Fibroblast of skin of scalp (primary cell): ENCODE measurements at regions not wholly inside any gene's neighbourhood (a gene's known extent, or its start where the extent isn't known, plus 50 kb on each side); places are given as distances from the start of the nearest gene placed in this dataset.
"Not testable (repeated sequence)": the region's sequence is repeated elsewhere in the genome, so short reads cannot be mapped to it uniquely, and the experiment has no call there.

ENCODE experiments used
- DNase-seq: peaks from one replicate; pipeline ENCODE4 v3.0.0-alpha.2; 2013

DNA sequence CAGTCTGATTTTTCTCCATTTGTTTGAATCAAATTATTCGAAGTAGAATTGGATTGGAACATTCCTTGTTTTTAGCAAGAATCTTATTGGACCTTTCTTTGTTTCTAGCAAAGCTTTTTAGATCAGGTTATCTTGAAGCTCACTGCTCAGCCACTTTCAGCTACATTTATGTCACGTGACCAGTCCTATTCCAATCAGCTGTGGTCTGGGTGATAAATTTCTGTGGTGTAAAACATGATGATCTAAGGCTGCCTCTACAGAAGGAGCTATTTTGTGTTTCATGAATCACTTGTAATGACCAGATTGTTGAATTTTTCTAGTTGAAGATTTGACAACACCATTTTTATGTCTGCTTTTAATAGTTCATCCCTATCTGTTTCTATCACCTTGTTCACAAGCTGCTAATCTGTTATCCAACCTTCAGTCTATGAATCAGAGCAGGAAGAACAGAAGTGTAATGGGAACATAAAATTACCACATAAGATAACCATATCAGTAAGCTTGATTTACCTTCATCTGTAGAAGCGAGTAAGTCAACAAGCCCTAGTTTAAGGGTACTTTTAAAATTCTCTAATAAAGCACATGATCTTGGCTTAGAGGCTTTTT, 101.0 kb upstream of the MAP3K7 start:
- no peak for DNase-seq

DNA sequence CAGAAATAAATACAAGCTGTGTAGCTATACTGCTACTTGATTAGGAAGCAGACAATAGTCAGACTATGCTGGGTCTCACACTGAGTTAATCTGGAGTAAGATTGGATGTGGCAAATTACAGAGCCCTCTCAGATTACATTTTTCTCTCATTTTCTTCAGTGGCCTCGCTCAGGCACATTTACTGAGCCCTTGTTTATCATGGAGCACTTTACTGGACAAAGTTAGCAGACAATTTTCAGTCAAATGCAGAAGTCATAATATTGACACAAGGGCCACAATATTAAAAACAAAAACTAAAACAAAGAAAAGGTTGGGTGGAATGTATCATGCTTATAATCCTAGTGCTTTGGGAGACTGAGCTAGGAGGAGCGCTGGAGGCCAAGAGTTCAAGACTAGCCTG, 95.0 kb upstream of the MAP3K7 start:
- DNase-seq, result no peak

DNA sequence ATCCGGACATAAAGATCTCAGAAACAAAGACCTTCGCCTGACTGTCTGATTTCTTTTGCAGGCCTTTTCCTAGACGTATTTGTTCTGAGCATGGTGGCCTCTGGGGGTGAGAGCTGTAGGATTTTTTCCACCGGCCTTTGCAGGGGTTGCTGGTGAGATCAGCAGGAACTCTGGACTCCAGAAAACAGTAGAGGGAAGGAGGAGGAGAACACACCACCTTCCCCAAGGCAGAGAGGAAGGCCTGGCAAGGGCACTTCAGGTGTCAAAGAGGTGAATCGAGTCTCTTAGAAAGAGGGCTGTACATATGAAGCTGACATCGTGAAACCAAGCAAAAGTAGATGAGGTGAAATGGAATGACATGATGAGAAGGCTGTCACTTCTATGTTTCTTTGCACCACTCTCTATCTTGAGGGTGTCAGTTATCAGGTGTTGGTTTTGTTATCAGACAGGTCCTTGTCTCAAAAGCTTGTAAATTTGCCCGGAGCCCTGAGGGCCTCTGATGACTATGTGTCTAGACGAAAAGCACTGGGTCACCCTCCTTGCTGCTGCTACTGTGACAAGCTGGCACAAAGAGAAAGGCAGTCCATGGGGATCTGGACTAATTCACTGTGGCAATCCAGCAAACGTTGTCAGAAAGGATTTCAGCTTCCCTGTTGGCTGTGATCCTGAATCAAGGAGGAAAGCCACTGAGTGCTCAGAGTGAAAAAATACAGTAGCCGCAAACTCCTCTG, 91.3 kb upstream of the MAP3K7 start:
- DNase-seq, result no peak

DNA sequence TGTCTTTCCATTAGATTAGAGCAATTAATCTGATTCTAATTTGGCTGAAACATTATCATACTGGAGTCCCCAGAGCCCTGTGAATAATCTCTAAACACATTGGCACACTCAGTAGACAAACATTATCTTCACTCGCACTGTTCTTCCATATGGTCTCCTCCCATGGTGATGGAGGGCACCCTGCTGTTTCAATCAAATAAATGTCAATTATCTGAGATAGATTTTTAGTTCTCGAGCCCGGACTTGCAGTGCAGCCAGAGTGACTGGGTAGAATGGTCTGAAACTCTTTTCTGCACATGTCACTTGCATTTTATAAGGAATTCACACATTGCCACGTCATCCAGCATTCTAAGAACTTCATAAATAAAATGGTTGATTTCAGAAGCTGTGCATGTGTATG, 90.6 kb upstream of the MAP3K7 start:
- peak; percentile 1 for DNase-seq

DNA sequence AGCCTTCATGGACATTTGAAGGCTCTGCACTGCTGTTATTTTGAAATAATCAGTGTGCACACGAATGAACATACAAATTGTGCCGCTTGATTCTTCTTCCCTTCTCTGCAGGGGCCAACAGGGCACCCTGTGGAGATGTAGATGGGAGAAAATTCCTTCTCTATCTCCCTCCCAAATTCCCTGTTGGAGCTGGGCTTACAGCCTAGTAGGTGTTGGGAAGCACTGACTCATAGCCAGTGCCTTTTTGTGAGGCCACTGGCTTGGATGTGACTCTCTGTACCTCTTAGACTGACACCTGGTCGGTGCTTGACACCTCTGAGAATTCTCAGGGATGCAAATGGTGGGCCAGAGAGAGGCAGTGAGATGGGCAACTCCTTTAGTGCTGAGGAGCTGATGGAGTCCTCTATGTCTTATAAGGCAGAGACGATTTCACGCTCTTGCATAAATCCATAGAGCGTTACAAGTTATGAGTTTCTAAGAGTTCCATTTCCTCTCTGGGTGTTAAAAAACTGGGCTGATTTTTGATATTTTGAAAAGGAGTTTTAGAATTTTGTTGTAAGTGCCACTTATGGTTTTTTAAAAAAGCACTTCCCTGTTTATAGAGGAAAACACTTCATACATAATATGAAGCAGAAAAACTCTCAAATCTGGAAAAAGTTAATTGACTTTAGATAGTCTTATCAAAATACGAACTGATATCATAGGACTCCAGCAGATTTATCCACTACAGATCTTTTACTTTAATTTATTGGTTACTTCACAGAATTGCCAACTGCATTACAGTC, 89.8 kb upstream of the MAP3K7 start:
- DNase-seq, result no peak

DNA sequence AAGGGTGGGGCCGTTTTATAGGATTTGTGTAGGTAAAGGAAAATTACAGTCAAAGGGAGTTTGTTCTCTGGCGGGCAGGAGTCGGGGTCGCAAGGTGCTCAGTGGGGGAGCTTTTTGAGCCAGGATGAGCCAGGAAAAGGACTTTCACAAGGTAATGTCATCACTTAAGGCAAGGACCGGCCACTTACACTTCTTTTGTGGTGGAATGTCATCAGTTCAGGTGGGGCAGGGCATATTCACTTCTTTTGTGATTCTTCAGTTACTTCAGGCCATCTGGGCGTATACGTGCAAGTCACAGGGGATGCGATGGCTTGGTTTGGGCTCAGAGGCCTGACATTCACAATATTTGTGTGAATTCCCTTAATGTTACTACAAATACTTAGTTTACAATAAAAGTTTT, 88.2 kb upstream of the MAP3K7 start:
- not testable (repeated sequence) for DNase-seq

DNA sequence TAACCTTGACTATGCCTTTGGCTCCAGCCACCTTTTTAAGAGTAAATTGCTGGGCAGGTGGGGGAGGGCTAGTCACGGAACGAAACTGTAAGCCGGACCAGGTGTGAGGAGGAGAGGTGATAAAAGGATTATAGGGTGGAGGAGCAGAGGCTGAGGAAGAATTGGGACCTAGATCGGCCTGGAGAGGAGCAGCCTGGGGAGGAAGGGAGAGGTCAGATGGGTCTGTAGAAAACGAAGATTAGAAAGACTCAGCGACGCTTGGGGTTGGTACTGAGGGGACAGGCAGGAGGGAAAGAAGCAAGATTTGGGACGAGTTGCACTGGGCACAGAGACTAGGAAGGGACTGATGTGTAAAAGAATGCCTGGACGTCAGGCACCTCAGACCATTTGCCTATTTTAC, 87.2 kb upstream of the MAP3K7 start:
- DNase-seq, result not testable (repeated sequence)

DNA sequence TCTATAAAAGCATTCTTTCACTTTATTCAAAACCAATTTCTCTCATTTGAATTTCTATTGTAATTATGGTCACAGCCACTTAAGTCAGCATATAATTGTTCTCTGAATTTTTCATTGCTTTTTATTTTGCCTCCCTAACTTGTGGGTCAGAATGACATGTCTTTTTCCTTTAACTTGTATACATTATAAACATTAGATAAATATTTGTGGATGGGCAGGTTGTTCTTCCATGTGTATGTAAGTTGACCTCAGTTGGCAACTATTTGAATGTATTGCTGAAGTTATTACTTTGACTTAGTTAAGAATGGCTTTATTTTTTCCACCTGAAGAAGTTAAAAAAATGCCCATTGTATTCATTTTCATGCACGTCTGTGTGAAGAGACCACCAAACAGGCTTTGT, 83.0 kb upstream of the MAP3K7 start:
- DNase-seq, result no peak

DNA sequence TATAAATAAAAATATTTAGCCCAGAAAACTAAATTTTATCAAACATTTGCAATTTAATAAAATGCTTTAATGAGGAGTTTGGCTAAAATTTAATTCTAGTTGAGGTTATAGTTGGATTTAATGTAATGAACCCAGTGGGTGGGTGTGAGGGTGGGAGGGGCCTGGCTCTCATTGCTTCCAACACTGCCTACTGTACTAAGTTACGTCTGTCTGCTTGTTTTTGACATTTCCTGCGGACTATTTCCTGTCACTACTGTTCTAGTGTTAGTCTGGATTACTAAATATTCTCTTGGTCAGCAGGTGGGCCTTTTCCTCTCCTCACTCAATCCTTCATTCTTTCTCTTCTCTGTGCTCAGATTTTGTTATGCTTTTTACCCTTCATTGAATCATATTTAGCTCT, 82.5 kb upstream of the MAP3K7 start:
- no peak for DNase-seq

DNA sequence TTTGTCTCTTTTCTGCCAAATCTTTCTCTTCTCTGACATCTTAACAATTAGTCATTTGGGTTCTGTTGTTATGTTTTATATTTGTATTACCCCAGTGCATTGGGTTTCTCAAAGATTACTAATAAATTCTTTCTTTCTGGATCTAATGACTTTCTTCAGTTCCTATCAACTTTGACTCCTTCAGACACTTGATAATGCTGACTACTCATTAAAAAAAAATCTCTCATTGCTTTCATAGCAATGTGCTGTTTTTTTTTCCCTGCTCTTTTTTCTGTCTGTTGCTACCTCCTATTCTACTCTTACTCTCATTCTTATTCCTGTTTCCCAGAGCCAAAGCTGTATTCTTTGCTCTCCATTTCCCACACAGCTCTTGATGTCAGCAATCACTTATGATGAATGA, 81.3 kb upstream of the MAP3K7 start:
- no peak for DNase-seq

DNA sequence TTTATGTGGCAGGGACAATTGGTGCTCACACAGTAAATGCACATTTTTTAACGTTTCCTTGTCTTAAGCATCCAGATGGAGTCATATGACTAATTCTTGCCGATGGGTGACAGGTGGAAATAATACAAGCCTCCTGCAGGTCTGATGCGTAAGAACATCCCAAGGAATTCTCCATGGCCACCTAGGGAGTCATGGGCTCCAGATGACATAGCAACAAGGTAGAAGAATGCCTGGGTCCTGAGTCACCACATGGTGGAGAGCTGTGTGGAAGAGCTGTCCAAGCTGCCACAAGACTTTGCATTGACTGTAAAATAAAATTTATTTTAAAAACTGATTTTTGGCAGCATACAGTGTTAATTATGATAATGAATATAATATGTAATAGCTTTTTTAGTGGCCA, 77.0 kb upstream of the MAP3K7 start:
- no peak for DNase-seq

DNA sequence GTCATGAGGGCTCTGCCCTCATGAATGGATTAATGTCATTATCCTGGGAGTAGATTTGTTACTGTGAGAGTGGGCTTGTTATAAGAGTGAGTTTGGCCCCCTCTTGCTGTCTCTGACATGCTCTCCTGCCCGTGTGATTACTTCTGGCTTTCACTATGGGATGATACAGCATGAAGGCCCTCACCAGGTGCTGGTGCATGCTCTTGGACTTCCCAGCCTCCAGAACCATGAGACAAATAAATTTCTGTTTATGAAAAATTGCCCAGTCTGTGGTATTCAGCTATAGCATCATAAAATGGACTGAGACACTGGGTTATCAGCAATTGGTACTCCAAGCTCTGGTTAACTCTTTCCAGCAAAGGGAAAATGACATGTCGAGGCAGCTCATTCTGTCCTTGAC, 76.2 kb upstream of the MAP3K7 start:
- DNase-seq, result no peak

DNA sequence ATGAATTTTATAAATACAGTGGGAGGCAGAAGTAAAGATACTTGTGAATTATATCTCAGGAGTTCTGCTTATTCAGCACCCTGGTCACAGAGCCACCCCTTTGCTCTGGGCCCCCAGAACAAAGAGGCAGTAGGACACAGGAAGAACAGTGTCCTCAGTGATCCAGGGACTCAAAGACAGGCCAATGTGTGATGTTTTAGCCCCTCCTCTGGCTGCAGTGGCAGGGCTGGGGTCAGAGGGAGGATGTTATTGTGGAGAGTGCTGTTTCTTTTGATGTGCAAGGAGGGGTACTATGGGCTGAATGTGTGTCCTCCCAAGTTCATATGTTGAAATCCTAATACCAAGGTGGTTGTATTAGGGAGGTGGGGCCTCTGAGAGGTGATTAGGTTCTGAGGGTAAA, 74.1 kb upstream of the MAP3K7 start:
- no peak for DNase-seq

DNA sequence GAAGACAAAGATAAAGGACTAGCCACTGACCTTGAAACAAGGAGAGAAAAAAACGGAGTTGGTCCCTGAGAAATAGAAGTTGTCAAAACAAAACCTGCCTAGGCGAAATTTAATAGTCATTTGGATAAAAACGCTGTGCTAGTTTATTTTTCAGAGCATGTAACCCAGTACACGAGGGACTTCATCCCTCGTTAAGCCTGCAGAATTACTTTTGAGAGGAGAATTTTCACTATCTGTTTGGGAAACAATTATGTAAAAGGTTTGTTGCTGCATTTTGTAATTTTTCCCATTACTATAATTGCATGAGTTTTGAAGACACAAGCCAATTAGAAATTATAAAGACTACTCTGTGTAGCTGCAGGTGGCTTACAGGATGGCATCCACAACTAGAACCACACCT, 71.6 kb upstream of the MAP3K7 start:
- no peak for DNase-seq

DNA sequence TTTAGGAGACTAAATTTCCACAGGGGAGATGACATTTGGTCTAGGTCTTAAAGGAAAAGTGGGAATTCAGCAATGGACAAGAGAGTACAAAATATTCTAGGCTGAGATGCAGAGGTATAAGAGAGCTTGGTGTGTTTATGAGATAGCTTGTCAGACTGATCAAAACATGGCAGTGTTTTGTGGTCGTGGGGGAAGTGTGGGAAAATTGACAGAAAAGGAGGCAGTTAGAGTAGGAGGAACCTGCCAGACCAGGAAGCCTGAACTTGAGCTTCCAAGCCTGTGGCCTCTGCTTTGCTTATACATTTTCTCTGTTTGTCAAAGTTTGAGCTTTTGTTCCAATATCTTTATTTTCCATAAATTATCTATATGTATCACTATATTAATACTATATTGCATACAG, 69.5 kb upstream of the MAP3K7 start:
- DNase-seq, result no peak

DNA sequence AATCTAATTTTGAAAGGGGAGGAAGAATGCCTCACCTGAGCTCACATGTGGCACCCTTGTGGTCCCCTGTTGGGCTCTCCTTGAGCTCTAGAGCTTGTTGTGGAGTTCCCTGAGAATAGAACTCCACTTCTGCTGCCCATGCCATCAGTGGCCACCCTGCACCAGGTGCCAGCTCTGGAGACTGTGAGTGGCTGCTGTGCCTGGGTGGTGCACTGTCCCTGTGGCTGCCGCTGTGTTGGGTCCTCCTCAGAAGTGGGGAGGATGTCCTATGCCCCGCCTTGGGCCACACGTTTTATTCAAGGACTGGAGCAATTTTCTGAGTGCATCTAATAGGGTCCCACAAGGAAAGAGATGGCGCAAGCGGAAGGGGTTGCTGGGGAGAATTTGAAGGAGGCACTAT, 67.9 kb upstream of the MAP3K7 start:
- no peak for DNase-seq

DNA sequence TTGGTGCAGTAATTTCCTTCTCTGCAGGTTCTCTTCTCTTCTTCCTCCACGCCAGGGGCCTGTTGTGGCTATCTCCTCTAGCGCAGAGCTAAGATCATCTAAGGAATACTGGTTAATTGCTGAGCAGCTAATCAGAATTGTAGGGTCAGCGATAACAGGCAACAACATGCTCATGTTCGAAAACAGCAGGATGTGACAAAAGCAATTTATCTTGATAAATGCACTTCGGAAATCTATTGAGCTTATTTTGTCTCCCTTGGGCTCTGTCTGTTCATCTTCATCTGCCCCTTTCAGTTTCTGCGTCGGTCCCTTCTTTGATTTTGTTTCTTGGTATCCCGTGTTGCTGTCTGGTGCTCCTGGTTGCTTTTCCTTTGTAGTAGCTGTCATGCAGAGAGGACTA, 67.3 kb upstream of the MAP3K7 start:
- no peak for DNase-seq

DNA sequence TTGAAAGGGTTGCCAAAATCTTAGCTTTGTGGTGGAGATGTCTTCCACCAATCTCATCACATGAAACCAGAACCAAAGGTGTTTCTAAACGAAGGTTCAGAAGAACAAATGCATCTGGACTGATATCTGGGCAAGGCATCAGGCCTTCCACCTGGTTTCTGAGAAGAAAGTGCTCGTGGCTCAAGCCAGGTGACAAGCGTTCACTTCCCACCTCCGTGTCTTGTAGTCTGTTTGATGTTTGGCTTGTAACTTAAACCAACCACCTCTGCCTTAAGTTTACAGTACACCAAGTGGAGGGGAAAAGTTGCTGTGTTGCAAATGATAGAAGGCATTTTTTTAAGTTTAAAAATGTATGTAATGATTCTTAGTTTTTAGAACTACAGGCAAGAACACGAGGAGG, 66.9 kb upstream of the MAP3K7 start:
- DNase-seq, result no peak

DNA sequence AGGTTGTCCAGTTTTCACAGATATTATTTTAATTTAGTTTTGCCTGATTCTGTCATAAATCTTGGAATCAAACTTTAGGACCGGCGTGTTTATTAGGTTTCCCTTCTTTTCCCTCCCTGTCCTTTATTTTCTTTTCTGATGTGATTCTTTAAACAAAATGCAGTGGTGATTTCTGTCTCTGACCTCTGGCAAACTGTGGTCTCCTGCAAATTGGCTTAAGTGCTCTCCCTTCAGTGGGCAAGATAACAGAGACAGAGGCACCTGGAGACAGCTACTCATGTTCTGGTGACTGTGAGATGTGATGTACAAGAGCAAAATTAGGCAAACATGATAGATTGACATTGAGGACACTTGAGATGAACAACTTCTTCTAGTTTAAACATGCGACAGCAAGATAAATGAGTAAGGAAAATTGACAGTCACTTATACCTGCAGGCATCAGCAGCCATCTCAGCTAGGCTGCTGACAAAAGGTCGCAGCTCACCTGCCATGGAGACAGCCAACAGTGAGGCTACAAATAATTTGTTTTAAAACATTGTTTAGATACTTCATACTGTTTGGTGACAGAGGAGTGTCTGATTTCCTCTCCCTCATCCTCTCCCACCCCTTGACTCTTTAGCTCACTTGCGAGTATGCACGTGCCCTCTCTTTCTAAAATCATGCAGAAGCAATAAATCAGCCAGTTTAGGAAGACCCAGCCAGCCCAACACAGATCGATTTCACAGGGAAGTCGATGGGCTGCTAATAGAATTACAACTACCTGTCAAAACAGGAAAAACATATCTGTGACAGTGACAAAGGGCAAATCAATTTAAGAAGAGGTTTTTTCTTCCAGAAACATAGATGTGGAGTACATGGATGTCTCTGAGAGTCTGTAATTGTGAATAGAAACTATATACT, 63.4 kb upstream of the MAP3K7 start:
- DNase-seq, result no peak

DNA sequence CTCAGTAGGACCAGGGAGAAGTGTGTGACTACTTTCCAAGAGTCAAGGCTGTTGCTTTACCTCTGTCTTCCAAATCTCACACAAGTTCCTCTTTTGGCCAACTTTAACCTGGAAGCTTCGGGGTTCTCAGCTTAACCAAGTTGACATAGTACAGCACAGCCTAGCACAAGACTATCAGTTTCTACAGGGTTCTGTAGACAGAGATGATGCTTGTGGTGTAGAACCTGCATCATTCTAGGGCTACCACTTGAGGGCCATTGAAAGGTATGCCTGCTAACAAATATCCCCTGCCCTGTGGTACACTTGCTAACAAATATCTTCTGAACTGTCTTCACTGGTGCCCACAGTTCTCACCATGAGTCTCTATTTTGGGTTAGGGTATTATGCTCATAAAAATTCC, 62.0 kb upstream of the MAP3K7 start:
- DNase-seq, result no peak

DNA sequence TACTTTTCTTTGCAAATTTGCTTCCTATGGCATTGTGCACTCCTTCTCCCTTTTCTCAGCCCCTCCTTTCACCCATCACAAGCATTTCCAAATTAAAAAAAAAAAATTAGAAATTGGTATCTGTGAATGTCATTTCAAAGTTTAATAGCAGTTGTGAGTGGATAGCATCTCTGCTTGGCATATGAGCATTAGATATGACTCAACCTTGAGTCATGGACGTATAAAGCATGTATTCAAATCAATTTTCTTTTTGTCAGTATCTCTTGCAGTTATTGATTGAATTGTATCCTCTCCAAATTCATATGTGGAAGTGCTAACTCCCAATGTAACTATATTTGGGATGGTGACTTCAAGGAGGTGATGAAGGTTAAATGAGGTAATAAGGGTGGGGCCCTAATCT, 60.1 kb upstream of the MAP3K7 start:
- no peak for DNase-seq

DNA sequence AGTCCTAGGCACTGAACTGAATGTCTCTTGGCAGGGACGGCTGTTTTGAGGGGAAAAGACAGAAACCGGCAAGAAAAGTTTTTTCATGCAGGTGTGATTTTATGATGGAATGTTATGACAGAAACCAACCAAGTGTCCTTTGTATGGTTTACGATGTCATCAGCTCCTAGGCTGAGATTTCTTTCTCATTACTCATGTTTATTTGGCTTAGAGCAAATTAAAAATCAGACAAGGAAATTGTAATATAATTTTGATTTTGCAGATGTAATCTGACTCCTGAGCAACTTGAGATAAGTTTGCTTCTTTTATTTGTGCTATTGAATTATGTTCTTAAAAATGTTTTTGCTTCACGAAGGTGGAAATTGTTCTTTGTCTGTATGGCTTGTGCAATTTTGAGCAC, 58.8 kb upstream of the MAP3K7 start:
- DNase-seq, result no peak

DNA sequence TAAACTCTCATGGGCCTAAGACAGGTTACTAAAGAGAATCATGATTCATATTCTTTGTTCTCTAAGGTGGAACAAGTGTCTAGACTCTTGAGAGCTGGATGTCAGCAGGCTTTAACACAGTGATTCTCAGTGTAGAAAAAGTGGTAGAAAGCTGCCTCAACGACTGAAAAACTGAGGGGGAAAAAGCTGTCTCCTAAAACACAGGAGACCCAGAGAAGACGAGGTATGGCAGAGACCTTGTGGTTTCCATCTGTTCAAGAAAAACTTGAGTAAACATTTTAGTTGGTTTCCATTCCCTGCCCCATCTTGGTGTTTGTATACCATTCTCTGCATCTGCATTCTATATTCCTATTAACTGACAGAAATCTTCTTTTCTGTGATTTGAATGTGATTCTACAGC, 57.6 kb upstream of the MAP3K7 start:
- DNase-seq, result no peak
